ENCODE measurements at regions not wholly inside any gene's neighbourhood (a gene's known extent, or its start where the extent isn't known, plus 50 kb on each side); places are given as distances from the start of the nearest gene placed in this dataset.

- H3K36me3 Mint-ChIP-seq (ENCODE audit: low read depth, unreplicated experiment): no peaks in the 10 kb centered on the region
- no peak overlapping the region for H3K4me3 Mint-ChIP-seq (ENCODE audit: unreplicated experiment)
- no peak for TF ChIP-seq CTCF (IDR thresholded peaks at IDR 0.05; ENCODE audit: unreplicated experiment)
- peaks cover 9% of the 10 kb centered on the region for H3K27me3 Mint-ChIP-seq (ENCODE audit: unreplicated experiment)
- H3K27ac Mint-ChIP-seq (ENCODE audit: unreplicated experiment): no peak overlapping the region
- no peaks in the 10 kb centered on the region for H3K9me3 Mint-ChIP-seq (ENCODE audit: unreplicated experiment)
- H3K4me1 Mint-ChIP-seq (ENCODE audit: unreplicated experiment): peaks cover 7% of the 10 kb centered on the region
- DNase-seq (ENCODE audit: low spot score): no peak
Observed at GRCh38 chr4:177789610-177790009, 347.4 kb upstream of the AGA start.

- H3K9me3 Mint-ChIP-seq (ENCODE audit: unreplicated experiment): no peaks in the 10 kb centered on the region
- no peak overlapping the region for H3K27ac Mint-ChIP-seq (ENCODE audit: unreplicated experiment)
- DNase-seq (ENCODE audit: low spot score): no peak
- H3K36me3 Mint-ChIP-seq (ENCODE audit: low read depth, unreplicated experiment): no peaks in the 10 kb centered on the region
- peaks cover 7% of the 10 kb centered on the region for H3K4me1 Mint-ChIP-seq (ENCODE audit: unreplicated experiment)
- peaks cover 9% of the 10 kb centered on the region for H3K27me3 Mint-ChIP-seq (ENCODE audit: unreplicated experiment)
- H3K4me3 Mint-ChIP-seq (ENCODE audit: unreplicated experiment): no peak overlapping the region
- no peak for TF ChIP-seq CTCF (IDR thresholded peaks at IDR 0.05; ENCODE audit: unreplicated experiment)
Observed at GRCh38 chr4:177791188-177791587, 349.0 kb upstream of the AGA start.

- TF ChIP-seq CTCF (IDR thresholded peaks at IDR 0.05; ENCODE audit: unreplicated experiment): no peak
- no peak overlapping the region for H3K4me3 Mint-ChIP-seq (ENCODE audit: unreplicated experiment)
- H3K36me3 Mint-ChIP-seq (ENCODE audit: low read depth, unreplicated experiment): no peaks in the 10 kb centered on the region
- peaks cover 2% of the 10 kb centered on the region for H3K27me3 Mint-ChIP-seq (ENCODE audit: unreplicated experiment)
- no peaks in the 10 kb centered on the region for H3K9me3 Mint-ChIP-seq (ENCODE audit: unreplicated experiment)
- no peak overlapping the region for H3K27ac Mint-ChIP-seq (ENCODE audit: unreplicated experiment)
- H3K4me1 Mint-ChIP-seq (ENCODE audit: unreplicated experiment): peaks cover 2% of the 10 kb centered on the region
- DNase-seq (ENCODE audit: low spot score): no peak
Observed at GRCh38 chr4:177796841-177797240, 354.6 kb upstream of the AGA start.

GRCh38 chr4:177798161-177798560, 355.9 kb upstream of the AGA start:
- no peaks in the 10 kb centered on the region for H3K36me3 Mint-ChIP-seq (ENCODE audit: low read depth, unreplicated experiment)
- H3K27ac Mint-ChIP-seq (ENCODE audit: unreplicated experiment): no peak overlapping the region
- H3K4me1 Mint-ChIP-seq (ENCODE audit: unreplicated experiment): peaks cover 2% of the 10 kb centered on the region
- DNase-seq (ENCODE audit: low spot score): no peak
- no peaks in the 10 kb centered on the region for H3K27me3 Mint-ChIP-seq (ENCODE audit: unreplicated experiment)
- H3K9me3 Mint-ChIP-seq (ENCODE audit: unreplicated experiment): no peaks in the 10 kb centered on the region
- TF ChIP-seq CTCF (IDR thresholded peaks at IDR 0.05; ENCODE audit: unreplicated experiment): no peak
- H3K4me3 Mint-ChIP-seq (ENCODE audit: unreplicated experiment): no peak overlapping the region

- no peaks in the 10 kb centered on the region for H3K36me3 Mint-ChIP-seq (ENCODE audit: low read depth, unreplicated experiment)
- H3K4me1 Mint-ChIP-seq (ENCODE audit: unreplicated experiment): no peaks in the 10 kb centered on the region
- no peak overlapping the region for H3K27ac Mint-ChIP-seq (ENCODE audit: unreplicated experiment)
- H3K9me3 Mint-ChIP-seq (ENCODE audit: unreplicated experiment): no peaks in the 10 kb centered on the region
- DNase-seq (ENCODE audit: low spot score): no peak
- no peak for TF ChIP-seq CTCF (IDR thresholded peaks at IDR 0.05; ENCODE audit: unreplicated experiment)
- no peak overlapping the region for H3K4me3 Mint-ChIP-seq (ENCODE audit: unreplicated experiment)
- H3K27me3 Mint-ChIP-seq (ENCODE audit: unreplicated experiment): no peaks in the 10 kb centered on the region
Observed at GRCh38 chr4:177802162-177802561, 359.9 kb upstream of the AGA start.

Data from endothelial cell (in vitro differentiated cells).